GM12878 (cell line): ENCODE measurements at regions not wholly inside any gene's neighbourhood (a gene's known extent, or its start where the extent isn't known, plus 50 kb on each side); places are given as distances from the start of the nearest gene placed in this dataset.

ENCODE experiments used
- ATAC-seq: fragments of 200-7000 bp; cut with Tn5 transposase; 3 replicates; pipeline ENCODE4 v1.9.1; 2020; ENCODE audit warnings: mild to moderate bottlenecking, moderate library complexity
- BruUV-seq: library from RNA; stranded (reverse); fragments of 400-500 nt; replicated peaks from 2 replicates; lab custom pipeline; 2021; lab: Mats Ljungman, UMichigan
- CTCF ChIA-PET: fragments of 300-600 bp; sonication (Branson Sonifier 250); formaldehyde crosslinking; extraction: SDS; loops from one replicate; lab custom pipeline; 2021; ENCODE audit warnings: inconsistent platforms; lab: Yijun Ruan, JAX
- POLR2A ChIA-PET: fragments of 350-600 bp; formaldehyde crosslinking; extraction: SDS; loops from one replicate; lab custom pipeline; 2021; ENCODE audit warnings: inconsistent platforms; lab: Charles Lee
- RAD21 ChIA-PET: fragments of 300-600 bp; sonication (Branson Sonifier 250); formaldehyde crosslinking; loops from one replicate; lab custom pipeline; 2023; ENCODE audit warnings: antibody characterized with exemption; ENCODE audit not compliant: unreplicated experiment; lab: Charles Lee
- SMC1A ChIA-PET: fragments of 300-600 bp; sonication (Branson Sonifier 250); formaldehyde crosslinking; loops from one replicate; lab custom pipeline; 2023; ENCODE audit not compliant: unreplicated experiment, uncharacterized antibody; lab: Charles Lee
- DNase-seq: peaks from one replicate; pipeline ENCODE4 v3.0.0-alpha.2; 2011; ENCODE audit warnings: low read depth, low spot score
- FAIRE-seq: peaks from 3 replicates; lab custom pipeline; 2011; peaks lifted over from hg19 to GRCh38; lab: Jason Lieb, UNC
- H2AFZ ChIP-seq: 2 replicates; pipeline ENCODE4 v1.6.0; 2011; ENCODE audit warnings: low read depth, low read length, control low read depth; ENCODE audit not compliant: control insufficient read depth
- H3K27ac ChIP-seq: 2 replicates; pipeline ENCODE4 v1.5.1; 2011; ENCODE audit warnings: control low read depth; ENCODE audit not compliant: control insufficient read depth, insufficient read depth
- H3K27me3 ChIP-seq, 2 experiments: replicated peaks in 1 of 2; 2 replicates each; pipeline versions ENCODE4 v1.6.0 to v1.6.1; 2011; ENCODE audit warnings: low read length in 1 of 2; ENCODE audit not compliant: control insufficient read depth in 2 of 2, insufficient read depth in 2 of 2
- H3K36me3 ChIP-seq, 2 experiments: 2 replicates each; pipeline ENCODE4 v1.5.1; 2011; ENCODE audit warnings: low read length in 1 of 2; ENCODE audit not compliant: control insufficient read depth in 2 of 2, insufficient read depth in 2 of 2
- H3K4me1 ChIP-seq: 2 replicates; pipeline ENCODE4 v1.6.1; 2011; ENCODE audit warnings: mild to moderate bottlenecking, low read length, moderate library complexity, mixed read lengths; ENCODE audit not compliant: control insufficient read depth, insufficient read depth
- H3K4me2 ChIP-seq: 2 replicates; pipeline ENCODE4 v1.6.0; 2011; ENCODE audit warnings: control low read depth; ENCODE audit not compliant: control insufficient read depth, insufficient read depth
- H3K4me3 ChIP-seq: fragments of 200-600 bp; sonication (generic); 2 replicates; pipeline ENCODE4 v1.5.1; 2016
- H3K79me2 ChIP-seq: 2 replicates; pipeline ENCODE4 v1.6.0; 2011; ENCODE audit warnings: low read length; ENCODE audit not compliant: control insufficient read depth, insufficient read depth
- H3K9ac ChIP-seq: 2 replicates; pipeline ENCODE4 v1.8.0; 2011; ENCODE audit warnings: low read length, control low read depth, mixed read lengths; ENCODE audit not compliant: control insufficient read depth, insufficient read depth
- H3K9me3 ChIP-seq: replicated peaks from 3 replicates; pipeline ENCODE4 v1.5.1; 2011; ENCODE audit warnings: mild to moderate bottlenecking, low read length; ENCODE audit not compliant: control insufficient read depth, insufficient read depth
- H4K20me1 ChIP-seq: 2 replicates; pipeline ENCODE4 v1.6.0; 2011; ENCODE audit not compliant: control insufficient read depth, insufficient read depth
- BRCA1 ChIP-seq: IDR thresholded peaks from 2 replicates; pipeline ENCODE4 v1.6.1; 2011; ENCODE audit warnings: low read depth, low read length, improper control_type of control experiment
- CBX5 ChIP-seq: sonication (generic); IDR thresholded peaks from 2 replicates; pipeline ENCODE4 v1.6.1; 2016; ENCODE audit warnings: low read depth, moderate library complexity, mild to moderate bottlenecking, inconsistent platforms
- ELK1 ChIP-seq: IDR thresholded peaks from 2 replicates; pipeline ENCODE4 v1.6.1; 2012; ENCODE audit warnings: low read depth, low read length, improper control_type of control experiment
- HSF1 ChIP-seq: fragments of 150-350 bp; IDR thresholded peaks from 2 replicates; pipeline ENCODE4 v1.6.1; 2014; ENCODE audit warnings: mild to moderate bottlenecking, low read depth, low read length
- MYC ChIP-seq: IDR thresholded peaks from 2 replicates; pipeline ENCODE4 v1.6.1; 2011; ENCODE audit warnings: mild to moderate bottlenecking, low read length, moderate library complexity, inconsistent platforms; ENCODE audit not compliant: insufficient read depth, insufficient replicate concordance, insufficient read length, severe bottlenecking
- PAX5 ChIP-seq: IDR thresholded peaks from 2 replicates; pipeline ENCODE4 v1.6.1; 2011; ENCODE audit warnings: low read depth, low read length, borderline replicate concordance
- SUZ12 ChIP-seq: fragments of 200-600 bp; sonication (generic); IDR thresholded peaks from one replicate; pipeline ENCODE4 v1.6.1; 2018; ENCODE audit warnings: antibody characterized with exemption, mild to moderate bottlenecking; ENCODE audit not compliant: unreplicated experiment
- ZNF274 ChIP-seq: IDR thresholded peaks from one replicate; pipeline ENCODE4 v1.8.0; 2011; ENCODE audit not compliant: insufficient read length, insufficient read depth
- ZNF687 ChIP-seq: fragments of 450-650 bp; IDR thresholded peaks from 2 replicates; pipeline ENCODE4 v1.6.1; 2017; ENCODE audit warnings: mild to moderate bottlenecking, moderate library complexity
- WGBS: methylation state at CpG from one replicate; pipeline ENCODE4 v1.1.6; 2016; ENCODE audit warnings: low lambda C conversion rate; ENCODE audit not compliant: insufficient replicate concordance, insufficient coverage; ENCODE audit errors: missing lambda C conversion rate; 5-methylcytosine and 5-hydroxymethylcytosine counted together
- in situ Hi-C: fragments of 300-500 bp; cut with MboI; formaldehyde crosslinking; loops from 9 replicates; pipeline ENCODE4 v1.14.3; 2018; ENCODE audit warnings: mixed read lengths
- intact Hi-C: fragments of 100-400 bp; cut with micrococcal nuclease; formaldehyde crosslinking; loops from one replicate; pipeline ENCODE4 v1.14.2; 2022; ENCODE audit not compliant: unreplicated experiment

- DNase-seq (no peak), FAIRE-seq (no peak), ATAC-seq (no peak)
- Histone ChIP-seq H4K20me1 (no peaks in the 10 kb centered on the region), H3K79me2 (no peaks in the 10 kb centered on the region), H3K27ac (no peak overlapping the region), H3K27me3 (no peaks in the 10 kb centered on the region; a peak in 1 of 4 replicates), H3K9me3 (no peaks in the 10 kb centered on the region), H3K9ac (no peak overlapping the region), H3K36me3 (no peaks in the 10 kb centered on the region), H3K4me1 (no peaks in the 10 kb centered on the region)
- intact Hi-C loops (no loop called here), in situ Hi-C loops (loop anchor here (25.0 kb wide), 2 partner anchors 100 to 375 kb away; no protein-coding TSS in a partner anchor)
- ChIA-PET CTCF (no interaction called here), SMC1A (interaction anchor here (0.8 kb wide), 1 partner anchor 167 kb away, joined by 3 read pairs; no protein-coding TSS in a partner anchor), POLR2A (no interaction called here), RAD21 (no interaction called here)
- WGBS: 74% methylated on average over 5 of the region's 5 CpGs
- no TSS peak for BruUV-seq
- TF ChIP-seq MYC (no peak), CBX5 (no peak), ZNF274 (no peak), SUZ12 (no peak), HSF1 (no peak), ELK1 (no peak), PAX5 (no peak), BRCA1 (no peak), ZNF687 (no peak)
- TF ChIP-seq, all 136 proteins: peak for 0
- H3K4me2 ChIP-seq: no peak overlapping the region
- no peak overlapping the region for H2AFZ ChIP-seq
- H3K4me3 ChIP-seq: no peak overlapping the region
These were observed 214.1 kb upstream of the ZNF32 start for GRCh38 chr10:43862756-43863155.
